ENCODE measurements at regions not wholly inside any gene's neighbourhood (a gene's known extent, or its start where the extent isn't known, plus 50 kb on each side); places are given as distances from the start of the nearest gene placed in this dataset.

GRCh38 chr4:131091896-131092295 lies 1995.9 kb downstream of the C4orf33 start:
- TF ChIP-seq CTCF (IDR thresholded peaks at IDR 0.05) (no peak), EZH2 (IDR thresholded peaks at IDR 0.05; ENCODE audit: borderline replicate concordance, insufficient read depth, low read depth, low read length, poor library complexity, severe bottlenecking) (no peak)

All from B cell (primary cell).